ENCODE measurements at regions not wholly inside any gene's neighbourhood (a gene's known extent, or its start where the extent isn't known, plus 50 kb on each side); places are given as distances from the start of the nearest gene placed in this dataset.
"Not testable (repeated sequence)": the region's sequence is repeated elsewhere in the genome, so short reads cannot be mapped to it uniquely, and the experiment has no call there.

GRCh38 chr1:21385022-21385421 lies 54.9 kb upstream of the NBPF3 start:
- in situ Hi-C loops (cut with HindIII; ENCODE audit: low pct_unique_long_range_greater_than_20kb, low sequenced_read_pairs), result no loop called here
- no peak for DNase-seq (ENCODE audit: low read depth)

DNA sequence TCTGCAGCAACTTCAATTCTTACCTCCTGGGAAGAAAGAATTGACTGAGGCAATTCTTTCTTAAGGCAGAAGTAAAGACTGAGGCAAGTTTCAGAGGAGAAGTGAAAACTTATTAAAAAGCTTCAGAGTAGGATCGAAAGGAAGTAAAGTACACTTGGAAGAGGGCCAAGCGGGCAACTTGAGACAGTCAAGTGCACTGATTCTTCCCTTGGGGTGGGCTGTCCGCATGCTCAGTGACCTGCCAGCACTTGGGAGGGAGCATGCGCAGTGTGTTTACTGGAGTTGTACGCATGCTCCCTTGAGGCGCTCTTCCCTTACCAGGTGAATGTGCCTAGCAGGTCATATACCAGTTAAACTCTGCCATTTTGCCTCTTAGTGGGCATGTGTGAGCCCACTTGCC lies 55.3 kb upstream of the NBPF3 start:
- DNase-seq (ENCODE audit: low read depth), result no peak
- in situ Hi-C loops (cut with HindIII; ENCODE audit: low pct_unique_long_range_greater_than_20kb, low sequenced_read_pairs), result no loop called here

DNA sequence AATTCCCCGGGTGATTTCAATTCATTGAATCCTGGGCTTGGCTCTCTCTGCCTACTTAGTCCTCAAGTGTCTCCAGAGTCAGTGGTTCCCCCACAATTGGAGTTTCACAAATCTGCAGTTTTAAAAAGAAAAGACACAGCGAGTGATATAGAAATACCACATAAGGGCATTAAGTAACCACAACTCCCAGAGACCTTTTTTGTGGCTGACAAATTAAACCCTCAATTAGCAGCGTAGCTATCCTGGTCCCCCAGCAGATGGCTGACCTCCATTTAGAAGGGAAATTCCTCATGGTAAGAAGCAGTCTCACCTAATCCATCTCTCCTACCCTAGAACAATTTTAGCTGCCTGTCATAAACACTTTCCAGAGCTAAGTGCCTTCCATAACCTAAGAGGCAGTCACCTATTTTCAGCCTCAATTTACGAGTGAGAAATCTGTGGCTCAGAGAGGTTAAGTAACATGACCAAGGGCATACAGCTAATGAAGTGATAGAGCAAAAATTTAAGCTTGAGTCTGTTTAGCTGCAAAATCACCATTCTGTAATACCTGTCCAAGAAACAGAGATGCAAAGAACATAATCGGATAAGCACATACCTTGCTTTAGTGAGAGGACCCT lies 56.0 kb upstream of the NBPF3 start:
- in situ Hi-C loops (cut with HindIII; ENCODE audit: low pct_unique_long_range_greater_than_20kb, low sequenced_read_pairs), result no loop called here

GRCh38 chr1:21381354-21381753 lies 58.6 kb upstream of the NBPF3 start:
- in situ Hi-C loops (cut with HindIII; ENCODE audit: low pct_unique_long_range_greater_than_20kb, low sequenced_read_pairs), result no loop called here
- no peak for DNase-seq (ENCODE audit: low read depth)

More for the DNA sequence above, 56.0 kb upstream of the NBPF3 start:
- no peak for DNase-seq (ENCODE audit: low read depth)

- in situ Hi-C loops (cut with HindIII; ENCODE audit: low pct_unique_long_range_greater_than_20kb, low sequenced_read_pairs); DNase-seq (ENCODE audit: low read depth): not testable (repeated sequence)
Measured at GRCh38 chr1:21380147-21380546, 59.8 kb upstream of the NBPF3 start.

DNA sequence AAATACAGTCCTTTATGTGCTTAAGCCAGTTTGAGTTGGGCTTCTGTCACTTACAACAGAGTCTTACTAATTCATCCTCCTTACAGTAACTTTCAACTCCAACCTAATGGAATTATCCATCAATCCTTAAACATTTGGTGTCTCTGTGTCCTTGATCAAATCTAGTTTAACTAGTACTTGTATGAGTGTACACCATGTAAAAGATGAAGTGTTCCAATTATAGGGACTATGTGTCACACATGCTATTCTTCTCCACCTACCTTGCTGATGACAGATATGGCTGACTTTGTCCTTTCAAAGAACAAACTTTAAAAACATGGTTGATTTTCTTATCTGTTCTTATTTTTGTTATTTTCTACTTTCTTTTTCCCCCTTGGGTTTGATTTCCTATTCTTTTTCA lies 60.4 kb upstream of the NBPF3 start:
- in situ Hi-C loops (cut with HindIII; ENCODE audit: low pct_unique_long_range_greater_than_20kb, low sequenced_read_pairs), result no loop called here

GRCh38 chr1:21378705-21379494 lies 61.0 kb upstream of the NBPF3 start:
- DNase-seq (ENCODE audit: low read depth), result peak; percentile 85
- in situ Hi-C loops (cut with HindIII; ENCODE audit: low pct_unique_long_range_greater_than_20kb, low sequenced_read_pairs), result no loop called here

More for the DNA sequence above, 60.4 kb upstream of the NBPF3 start:
- DNase-seq (ENCODE audit: low read depth), result no peak

DNA sequence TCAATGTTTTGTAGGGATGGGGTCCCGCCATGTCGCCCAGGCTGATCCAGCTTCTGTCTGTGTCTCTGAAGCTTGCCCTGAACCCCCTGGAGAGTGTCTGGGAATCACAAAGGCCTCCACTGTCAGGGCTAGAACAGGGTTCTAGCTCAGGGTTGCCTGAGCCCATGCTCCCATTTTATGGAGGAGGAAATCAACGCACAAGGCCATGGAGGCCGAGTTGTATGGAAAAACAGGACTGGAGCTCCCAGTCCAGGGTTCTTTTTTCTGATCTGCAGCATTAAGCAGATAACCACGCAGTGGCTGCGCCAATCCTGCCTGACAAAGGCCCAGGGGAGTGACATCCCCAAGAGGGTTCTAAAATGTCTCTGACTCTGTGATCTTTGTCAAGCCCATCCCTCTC lies 67.6 kb upstream of the NBPF3 start:
- in situ Hi-C loops (cut with HindIII; ENCODE audit: low pct_unique_long_range_greater_than_20kb, low sequenced_read_pairs), result no loop called here
- DNase-seq (ENCODE audit: low read depth), result no peak

- in situ Hi-C loops (cut with HindIII; ENCODE audit: low pct_unique_long_range_greater_than_20kb, low sequenced_read_pairs), result no loop called here
- DNase-seq (ENCODE audit: low read depth), result no peak
Measured at GRCh38 chr1:21369905-21370304, 70.0 kb upstream of the NBPF3 start.

DNA sequence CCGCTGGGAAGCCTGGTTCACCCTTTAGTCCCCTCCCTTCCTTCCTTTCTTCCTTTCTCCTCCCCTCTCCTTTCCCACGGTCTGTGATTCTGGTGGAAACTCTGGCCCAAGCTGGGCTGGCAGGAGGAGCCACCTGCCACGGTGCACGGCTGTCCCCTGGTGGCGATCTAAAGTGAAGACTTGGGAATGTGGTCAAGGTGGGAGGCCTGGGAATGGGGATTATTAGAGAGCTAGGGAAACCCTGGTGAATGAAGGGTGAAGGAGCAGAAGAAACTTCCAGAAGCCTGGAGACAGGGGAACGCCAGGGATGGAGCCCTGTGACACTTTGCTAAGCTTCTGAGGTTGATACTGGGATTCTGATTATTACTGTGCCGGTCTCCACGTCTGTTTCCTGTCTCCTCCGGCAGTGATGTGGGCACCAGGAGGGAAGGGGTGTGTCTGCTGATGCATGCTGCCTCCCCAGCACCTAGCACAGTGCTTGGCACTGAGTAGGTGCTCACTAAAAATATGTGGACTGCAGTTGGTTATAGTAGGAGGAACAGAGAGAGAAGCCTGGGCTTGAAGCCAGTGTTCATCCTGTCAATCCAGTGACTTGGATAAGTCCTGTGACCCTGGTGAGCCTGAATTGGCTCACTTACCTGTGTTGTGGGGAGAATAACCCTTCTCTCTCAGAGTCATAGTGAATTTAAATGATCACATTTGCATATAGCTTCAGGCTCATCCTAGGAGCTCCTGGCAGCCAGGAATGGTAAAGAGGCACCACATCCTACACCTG lies 71.2 kb upstream of the NBPF3 start:
- in situ Hi-C loops (cut with HindIII; ENCODE audit: low pct_unique_long_range_greater_than_20kb, low sequenced_read_pairs), result no loop called here

DNA sequence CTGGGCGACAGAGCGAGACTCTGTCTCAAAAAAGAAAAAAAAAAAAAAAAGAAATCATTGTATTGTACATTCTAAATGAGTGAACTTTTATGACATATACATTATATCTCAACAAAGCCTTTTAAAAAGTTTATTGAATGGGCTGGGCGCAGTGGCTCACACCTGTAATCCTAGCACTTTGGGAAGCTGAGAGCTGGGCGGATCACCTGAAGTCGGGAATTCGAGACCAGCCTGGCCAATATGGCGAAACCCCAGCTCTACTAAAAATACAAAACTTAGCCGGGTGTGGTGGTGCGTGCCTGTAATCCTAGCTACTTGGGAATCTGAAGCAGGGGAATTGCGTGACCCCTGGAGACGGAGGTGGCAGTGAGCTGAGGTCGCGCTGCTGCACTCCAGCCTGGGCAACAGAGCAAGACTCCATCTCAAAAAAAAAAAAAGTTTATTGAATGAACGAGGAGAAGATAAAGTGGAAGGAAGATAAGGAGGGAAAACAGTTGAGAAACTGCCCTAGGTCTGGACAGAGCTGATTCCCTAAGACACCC lies 71.9 kb upstream of the NBPF3 start:
- DNase-seq (ENCODE audit: low read depth); in situ Hi-C loops (cut with HindIII; ENCODE audit: low pct_unique_long_range_greater_than_20kb, low sequenced_read_pairs): not testable (repeated sequence)

More for the DNA sequence above, 71.2 kb upstream of the NBPF3 start:
- DNase-seq (ENCODE audit: low read depth), result peak; percentile 74

GRCh38 chr1:21366288-21366687 lies 73.6 kb upstream of the NBPF3 start:
- DNase-seq (ENCODE audit: low read depth), result no peak
- in situ Hi-C loops (cut with HindIII; ENCODE audit: low pct_unique_long_range_greater_than_20kb, low sequenced_read_pairs), result no loop called here

DNA sequence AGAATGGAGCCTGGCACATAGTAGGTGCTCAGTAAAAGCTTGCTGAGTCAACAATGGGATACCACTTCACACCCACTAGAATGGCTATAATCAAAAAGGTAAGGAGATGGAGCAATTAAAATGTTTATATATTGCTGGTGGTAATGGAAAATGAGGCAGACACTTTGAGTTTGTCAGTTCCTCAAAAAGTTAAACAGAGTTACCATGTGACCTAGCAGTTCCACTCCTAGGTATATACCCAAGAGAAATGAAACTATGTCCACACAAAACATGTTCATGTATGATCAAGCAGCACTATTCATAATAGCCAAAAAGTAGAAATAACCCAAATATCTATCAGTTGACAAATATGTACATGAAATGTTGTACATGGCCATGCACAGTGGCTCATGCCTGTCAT lies 74.8 kb upstream of the ECE1 start:
- no peak for DNase-seq (ENCODE audit: low read depth)
- in situ Hi-C loops (cut with HindIII; ENCODE audit: low pct_unique_long_range_greater_than_20kb, low sequenced_read_pairs), result no loop called here

DNA sequence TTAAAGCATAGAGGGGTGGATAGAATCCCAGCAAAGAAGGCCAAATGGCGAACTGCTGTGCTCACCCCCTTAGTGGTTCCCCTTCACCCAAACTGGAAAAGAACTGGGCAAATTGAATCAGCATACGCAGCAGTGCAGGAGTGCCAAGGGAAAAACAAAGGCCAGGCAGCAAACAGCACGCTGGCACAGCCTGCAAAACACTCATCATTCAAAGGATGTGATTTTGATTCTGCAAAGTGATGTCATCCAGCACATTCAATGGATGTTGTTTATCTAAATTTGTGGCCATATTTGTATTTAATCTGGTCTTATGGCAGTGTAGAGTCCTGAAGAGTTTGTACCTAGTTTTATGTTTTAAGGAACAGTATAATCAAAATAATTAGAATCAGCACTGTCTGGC lies 71.8 kb upstream of the ECE1 start:
- in situ Hi-C loops (cut with HindIII; ENCODE audit: low pct_unique_long_range_greater_than_20kb, low sequenced_read_pairs), result no loop called here
- DNase-seq (ENCODE audit: low read depth), result no peak

GRCh38 chr1:21361506-21361905 lies 71.2 kb upstream of the ECE1 start:
- no peak for DNase-seq (ENCODE audit: low read depth)
- in situ Hi-C loops (cut with HindIII; ENCODE audit: low pct_unique_long_range_greater_than_20kb, low sequenced_read_pairs), result no loop called here

GRCh38 chr1:21357161-21357560 lies 66.9 kb upstream of the ECE1 start:
- no peak for DNase-seq (ENCODE audit: low read depth)
- in situ Hi-C loops (cut with HindIII; ENCODE audit: low pct_unique_long_range_greater_than_20kb, low sequenced_read_pairs), result no loop called here

DNA sequence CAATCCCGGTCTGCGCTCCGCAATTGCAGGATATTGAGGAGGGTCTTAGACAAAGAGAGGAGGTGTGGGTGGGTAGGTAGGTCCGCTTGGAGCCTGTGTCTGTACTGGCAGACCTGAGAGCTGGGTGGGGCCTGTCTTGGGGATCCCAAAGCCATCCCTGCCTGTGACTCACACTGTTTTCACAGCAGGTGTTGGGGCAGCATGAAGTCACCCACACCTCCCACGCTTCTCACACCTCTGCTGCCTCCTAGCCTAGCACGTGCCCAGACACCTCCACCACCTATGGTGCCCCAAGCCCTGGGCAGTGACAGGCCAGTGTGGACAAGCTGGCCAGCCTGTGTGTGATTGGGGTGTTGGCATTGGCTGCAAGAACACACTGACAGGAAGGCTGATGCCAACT lies 65.7 kb upstream of the ECE1 start:
- DNase-seq (ENCODE audit: low read depth), result no peak
- in situ Hi-C loops (cut with HindIII; ENCODE audit: low pct_unique_long_range_greater_than_20kb, low sequenced_read_pairs), result no loop called here

- in situ Hi-C loops (cut with HindIII; ENCODE audit: low pct_unique_long_range_greater_than_20kb, low sequenced_read_pairs), result no loop called here
Measured at GRCh38 chr1:21352586-21352985, 62.3 kb upstream of the ECE1 start.

DNA sequence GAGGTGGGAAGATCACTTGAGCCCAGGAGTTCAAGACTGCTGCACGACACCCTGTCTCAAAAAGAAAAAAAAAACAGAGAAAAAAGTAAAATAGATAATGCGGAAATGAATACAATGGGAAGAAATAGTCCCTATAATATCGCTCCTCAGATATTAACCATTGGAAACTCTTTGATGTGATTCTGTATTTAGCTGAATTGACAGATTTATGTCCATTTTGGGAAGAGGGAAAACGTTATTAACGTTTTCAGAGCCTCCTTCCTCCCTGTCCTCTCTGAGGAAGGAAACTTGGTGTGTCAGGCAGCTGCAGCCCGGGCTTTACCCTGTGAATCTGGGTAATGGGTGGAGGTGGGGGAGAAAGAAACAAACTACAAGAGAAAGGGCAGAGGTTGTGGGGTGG lies 61.6 kb upstream of the ECE1 start:
- in situ Hi-C loops (cut with HindIII; ENCODE audit: low pct_unique_long_range_greater_than_20kb, low sequenced_read_pairs), result no loop called here
- DNase-seq (ENCODE audit: low read depth), result no peak

More at GRCh38 chr1:21352586-21352985, 62.3 kb upstream of the ECE1 start:
- no peak for DNase-seq (ENCODE audit: low read depth)
